Right lobe of liver (tissue), 6 donors: ENCODE measurements at regions not wholly inside any gene's neighbourhood (a gene's known extent, or its start where the extent isn't known, plus 50 kb on each side); places are given as distances from the start of the nearest gene placed in this dataset.
"Not testable (repeated sequence)": the region's sequence is repeated elsewhere in the genome, so short reads cannot be mapped to it uniquely, and the experiment has no call there.

Source experiments
- ATAC-seq, 4 donors: fragments of 200-7000 bp; cut with Tn5 transposase; one replicate each; pipeline ENCODE4 v1.9.1; 2020; ENCODE audit warnings: mild to moderate bottlenecking in 4 of 4, moderate library complexity in 4 of 4
- DNase-seq, 3 donors: peaks; one replicate each; pipeline ENCODE4 v3.0.0-alpha.2; 2020
- H3K27ac ChIP-seq, 3 donors: fragments of 200-600 bp; one replicate each; pipeline ENCODE4 v1.8.0; 2022
- H3K27me3 ChIP-seq, 2 donors: fragments of 200-600 bp; one replicate each; pipeline ENCODE4 v1.8.0; 2022
- H3K36me3 ChIP-seq, 4 donors: fragments of 200-600 bp; sonication (generic) in 1 of 4; one replicate each; pipeline versions ENCODE4 v1.5.1 to v1.8.0; 2017 to 2022; ENCODE audit warnings: control low read depth in 1 of 4
- H3K4me1 ChIP-seq, 4 donors: fragments of 200-600 bp; sonication (generic) in 1 of 4; one replicate each; pipeline versions ENCODE4 v1.5.1 to v1.8.0; 2017 to 2022; ENCODE audit warnings: control low read depth in 1 of 4
- H3K4me3 ChIP-seq, 3 donors: fragments of 200-600 bp; one replicate each; pipeline ENCODE4 v1.8.0; 2022
- H3K9me3 ChIP-seq, 4 donors: fragments of 200-600 bp; sonication (generic) in 1 of 4; one replicate each; pipeline versions ENCODE4 v1.5.1 to v1.8.0; 2017 to 2022; ENCODE audit warnings: control low read depth in 1 of 4
- CTCF ChIP-seq, 4 donors: fragments of 200-600 bp in 3 of 4; fragments of 450-650 bp in 1 of 4; IDR thresholded peaks; one replicate each; pipeline versions ENCODE4 v1.5.1 to v1.8.0; 2016 to 2022; ENCODE audit warnings: antibody characterized with exemption in 4 of 4, mild to moderate bottlenecking in 2 of 4
- POLR2A ChIP-seq: fragments of 450-650 bp; IDR thresholded peaks from one replicate; pipeline ENCODE4 v1.6.1; 2017; ENCODE audit warnings: antibody characterized with exemption, mild to moderate bottlenecking
- WGBS: methylation state at CpG from one replicate; pipeline ENCODE4 v1.1.6; 2018; ENCODE audit warnings: low coverage, low lambda C conversion rate; ENCODE audit not compliant: insufficient coverage; ENCODE audit errors: missing lambda C conversion rate; 5-methylcytosine and 5-hydroxymethylcytosine counted together
- intact Hi-C, 2 donors: fragments of 100-400 bp; cut with DNase I; formaldehyde crosslinking; loops; one replicate each; pipeline versions ENCODE4 v1.11.2 to v1.14.1; 2022
- donor health status: DM: no; HTN: yes; CAD: no.
- donor health status: DM: no; HTN: no; CAD: no.
- donor health status: DM: no; HTN: no; CAD: no.
- donor health status: DM: no; HTN: yes; CAD: no.
- donor health status: DM: no; HTN: yes; CAD: no.

- intact Hi-C loops, result no loop called here
- WGBS, result 36% methylated on average over 1 of the region's 1 CpG
- TF ChIP-seq CTCF (IDR thresholded peaks at IDR 0.05) (no peak), POLR2A (no peak)
- ATAC-seq (no peak), DNase-seq (no peak)
- Histone ChIP-seq H3K27ac (no peak overlapping the region), H3K4me3 (no peak overlapping the region), H3K36me3 (no peaks in the 10 kb centered on the region), H3K9me3 (no peaks in the 10 kb centered on the region), H3K27me3 (no peaks in the 10 kb centered on the region), H3K4me1 (no peaks in the 10 kb centered on the region)
Measured at GRCh38 chr12:105506678-105507310, 176.3 kb downstream of the C12orf75 start.

GRCh38 chr12:105507311-105508038 lies 177.0 kb downstream of the C12orf75 start:
- Histone ChIP-seq H3K9me3 (no peaks in the 10 kb centered on the region), H3K36me3 (no peaks in the 10 kb centered on the region), H3K4me1 (no peaks in the 10 kb centered on the region), H3K27ac (no peak overlapping the region), H3K4me3 (no peak overlapping the region), H3K27me3 (no peaks in the 10 kb centered on the region)
- TF ChIP-seq CTCF (IDR thresholded peaks at IDR 0.05) (no peak), POLR2A (no peak)
- ATAC-seq, result no peak
- DNase-seq, result no peak
- intact Hi-C loops, result no loop called here
- 71% methylated on average over 10 of the region's 10 CpGs for WGBS

- no peaks in the 10 kb centered on the region for H3K9me3 ChIP-seq
Measured at GRCh38 chr12:105508096-105508495, 177.6 kb downstream of the C12orf75 start.

GRCh38 chr12:105510526-105510925 lies 180.0 kb downstream of the C12orf75 start:
- Histone ChIP-seq H3K4me3 (no peak overlapping the region), H3K27ac (no peak overlapping the region), H3K36me3 (no peaks in the 10 kb centered on the region), H3K27me3 (no peaks in the 10 kb centered on the region), H3K4me1 (no peaks in the 10 kb centered on the region), H3K9me3 (no peaks in the 10 kb centered on the region)
- intact Hi-C loops, result no loop called here
- no peak for TF ChIP-seq POLR2A
- no peak for TF ChIP-seq CTCF (IDR thresholded peaks at IDR 0.05)
- 46% methylated on average over 3 of the region's 3 CpGs for WGBS
- DNase-seq (no peak), ATAC-seq (no peak)

More at GRCh38 chr12:105508096-105508495, 177.6 kb downstream of the C12orf75 start:
- Histone ChIP-seq H3K4me1 (no peaks in the 10 kb centered on the region), H3K36me3 (no peaks in the 10 kb centered on the region), H3K27me3 (no peaks in the 10 kb centered on the region), H3K27ac (no peak overlapping the region), H3K4me3 (no peak overlapping the region)
- intact Hi-C loops, result no loop called here
- no peak for ATAC-seq
- TF ChIP-seq CTCF (IDR thresholded peaks at IDR 0.05) (no peak), POLR2A (no peak)
- 69% methylated on average over 3 of the region's 3 CpGs for WGBS
- no peak for DNase-seq

GRCh38 chr12:105512861-105513260 lies 182.4 kb downstream of the C12orf75 start:
- WGBS, result 37% methylated on average over 4 of the region's 4 CpGs
- H3K36me3 ChIP-seq, H3K27me3 ChIP-seq, ATAC-seq, H3K9me3 ChIP-seq, H3K27ac ChIP-seq, H3K4me3 ChIP-seq, H3K4me1 ChIP-seq, DNase-seq, intact Hi-C loops: not testable (repeated sequence)
